K562 (cell line): ENCODE measurements at regions not wholly inside any gene's neighbourhood (a gene's known extent, or its start where the extent isn't known, plus 50 kb on each side); places are given as distances from the start of the nearest gene placed in this dataset.

Experiments used
- JUND ChIP-seq, 2 experiments: IDR thresholded peaks; 2 replicates in 1 of 2; 3 replicates in 1 of 2; pipeline ENCODE4 v1.6.1; 2011; ENCODE audit warnings: borderline replicate concordance in 2 of 2, low read depth in 2 of 2, low read length in 2 of 2, improper control_type of control experiment in 1 of 2, missing biosample characterization in 1 of 2, missing genetic modification characterization in 1 of 2, missing genetic modification reagents in 1 of 2
- KAT7 ChIP-seq: sonication (generic); formaldehyde crosslinking; IDR thresholded peaks from 2 replicates; pipeline ENCODE4 v1.8.0; 2022; ENCODE audit warnings: missing genetic modification reagents, mild to moderate bottlenecking, borderline replicate concordance
- MAX ChIP-seq: sonication (generic); formaldehyde crosslinking; IDR thresholded peaks from 2 replicates; pipeline ENCODE4 v1.9.0; 2022; ENCODE audit warnings: mild to moderate bottlenecking, missing genetic modification reagents
- NR3C1 ChIP-seq: sonication (generic); formaldehyde crosslinking; IDR thresholded peaks from 2 replicates; pipeline ENCODE4 v1.8.1; 2022; ENCODE audit warnings: missing genetic modification reagents
- POLR2A ChIP-seq: fragments of 450-650 bp; conservative IDR thresholded peaks from 2 replicates; pipeline ENCODE4 v1.6.1; 2016
- RBBP5 ChIP-seq: fragments of 200-600 bp; sonication (generic); IDR thresholded peaks from 2 replicates; pipeline ENCODE4 v1.6.1; 2012; ENCODE audit warnings: borderline replicate concordance, mild to moderate bottlenecking, low read length, control low read depth, inconsistent platforms; ENCODE audit not compliant: insufficient read depth, poor library complexity, severe bottlenecking
- SIX5 ChIP-seq, 2 experiments: IDR thresholded peaks; 2 replicates each; pipeline ENCODE4 v1.6.1; 2011; ENCODE audit warnings: low read length in 2 of 2, borderline replicate concordance in 1 of 2, low read depth in 1 of 2, mild to moderate bottlenecking in 1 of 2, moderate library complexity in 1 of 2; ENCODE audit not compliant: insufficient read depth in 1 of 2
- SNAPC5 ChIP-seq: fragments of 250-450 bp; sonication (Bioruptor Pico); IDR thresholded peaks from 2 replicates; pipeline ENCODE4 v1.8.0; 2021; ENCODE audit warnings: moderate library complexity, mild to moderate bottlenecking, inconsistent platforms
- SPI1 ChIP-seq: IDR thresholded peaks from 2 replicates; pipeline ENCODE4 v1.6.1; 2011; ENCODE audit warnings: low read depth, low read length, control low read depth, borderline replicate concordance
- ZKSCAN1 ChIP-seq: fragments of 150-350 bp; IDR thresholded peaks from 2 replicates; pipeline ENCODE4 v1.6.1; 2016; ENCODE audit warnings: low read depth, low read length

DNA sequence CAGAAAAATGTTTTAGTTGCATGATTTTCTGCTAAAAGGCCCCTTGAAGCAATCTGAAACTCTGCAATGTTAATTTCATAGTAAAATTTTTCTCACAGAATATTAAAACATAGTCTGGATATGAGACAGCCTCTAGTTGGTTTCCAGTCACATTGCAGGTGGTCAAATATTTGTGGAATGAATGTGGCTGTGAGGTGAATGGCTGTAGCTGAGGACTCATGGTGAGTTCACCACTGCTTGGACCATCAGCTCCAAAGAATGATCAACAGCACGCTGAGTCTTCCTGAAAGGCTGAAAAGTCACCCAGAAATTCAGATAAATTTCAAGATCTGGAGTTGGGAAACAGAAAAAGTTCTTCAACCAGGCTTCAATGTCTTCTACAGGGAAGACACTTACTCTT is 79.8 kb downstream of the MAT2B start:
- TF ChIP-seq SIX5 (IDR thresholded peaks at IDR 0.05; ENCODE audit: borderline replicate concordance in 1 of 2, insufficient read depth in 1 of 2, low read depth in 1 of 2, low read length in 2 of 2) (no peak), ZKSCAN1 (no peak), SNAPC5 (CRISPR knock-in tag) (no peak), RBBP5 (no peak), JUND (IDR thresholded peaks at IDR 0.05; ENCODE audit: borderline replicate concordance, low read depth, low read length) (no peak), JUND (tag; IDR thresholded peaks at IDR 0.05; ENCODE audit: borderline replicate concordance, low read depth, low read length) (no peak), KAT7 (no peak), POLR2A (no peak), SPI1 (no peak), NR3C1 (CRISPR knock-in tag) (no peak), MAX (CRISPR knock-in tag) (no peak)
